CD4-positive, alpha-beta T cell treated with Interleukin-1 beta for 1 hour (primary cell): ENCODE measurements at regions not wholly inside any gene's neighbourhood (a gene's known extent, or its start where the extent isn't known, plus 50 kb on each side); places are given as distances from the start of the nearest gene placed in this dataset.
"Not testable (repeated sequence)": the region's sequence is repeated elsewhere in the genome, so short reads cannot be mapped to it uniquely, and the experiment has no call there.

Experiments
- DNase-seq, 2 donors: peaks; one replicate each; pipeline ENCODE4 v3.0.0-alpha.2; 2020 to 2022

- DNase-seq = not testable (repeated sequence)
These were observed 167.0 kb downstream of the FOXD2 start for GRCh38 chr1:47604869-47605268.

- no peak for DNase-seq
These were observed 170.5 kb downstream of the FOXD2 start for GRCh38 chr1:47608296-47608875.

- DNase-seq = no peak
These were observed 174.1 kb downstream of the FOXD2 start for GRCh38 chr1:47611992-47612391.

- DNase-seq = no peak
These were observed 175.0 kb downstream of the FOXD2 start for GRCh38 chr1:47612819-47613218.

- DNase-seq = no peak
These were observed 178.2 kb downstream of the FOXD2 start for GRCh38 chr1:47616036-47616435.

- DNase-seq = no peak
These were observed 179.1 kb downstream of the FOXD2 start for GRCh38 chr1:47616906-47617305.

- DNase-seq = no peak
These were observed 179.8 kb downstream of the FOXD2 start for GRCh38 chr1:47617381-47618221.

- no peak for DNase-seq
These were observed 180.4 kb downstream of the FOXD2 start for GRCh38 chr1:47618222-47618720.

- DNase-seq = no peak
These were observed 181.0 kb downstream of the FOXD2 start for GRCh38 chr1:47618830-47619229.

GRCh38 chr1:47621483-47621882 is 183.6 kb downstream of the FOXD2 start:
- no peak for DNase-seq

GRCh38 chr1:47621977-47622376 is 184.1 kb downstream of the FOXD2 start:
- DNase-seq = no peak

GRCh38 chr1:47622776-47623556 is 185.1 kb downstream of the FOXD2 start:
- no peak for DNase-seq

- DNase-seq = no peak
These were observed 185.7 kb downstream of the FOXD2 start for GRCh38 chr1:47623557-47623940.

GRCh38 chr1:47624531-47624930 is 186.7 kb downstream of the FOXD2 start:
- no peak for DNase-seq

GRCh38 chr1:47627016-47627415 is 189.2 kb downstream of the FOXD2 start:
- DNase-seq = no peak

- DNase-seq = no peak
These were observed 189.9 kb downstream of the FOXD2 start for GRCh38 chr1:47627471-47628370.

- no peak for DNase-seq
These were observed 191.4 kb downstream of the FOXD2 start for GRCh38 chr1:47629201-47629600.

GRCh38 chr1:47630346-47630745 is 192.5 kb downstream of the FOXD2 start:
- no peak for DNase-seq

- no peak for DNase-seq
These were observed 193.7 kb downstream of the FOXD2 start for GRCh38 chr1:47631411-47631995.

GRCh38 chr1:47635111-47635510 is 197.3 kb downstream of the FOXD2 start:
- DNase-seq = no peak

GRCh38 chr1:47635597-47635996 is 197.8 kb downstream of the FOXD2 start:
- no peak for DNase-seq

- DNase-seq = no peak
These were observed 199.4 kb downstream of the FOXD2 start for GRCh38 chr1:47637111-47637685.
